ENCODE measurements at regions not wholly inside any gene's neighbourhood (a gene's known extent, or its start where the extent isn't known, plus 50 kb on each side); places are given as distances from the start of the nearest gene placed in this dataset.
A peak's percentile ranks its signal among the peaks of the same experiment; 100 is the strongest.

DNA sequence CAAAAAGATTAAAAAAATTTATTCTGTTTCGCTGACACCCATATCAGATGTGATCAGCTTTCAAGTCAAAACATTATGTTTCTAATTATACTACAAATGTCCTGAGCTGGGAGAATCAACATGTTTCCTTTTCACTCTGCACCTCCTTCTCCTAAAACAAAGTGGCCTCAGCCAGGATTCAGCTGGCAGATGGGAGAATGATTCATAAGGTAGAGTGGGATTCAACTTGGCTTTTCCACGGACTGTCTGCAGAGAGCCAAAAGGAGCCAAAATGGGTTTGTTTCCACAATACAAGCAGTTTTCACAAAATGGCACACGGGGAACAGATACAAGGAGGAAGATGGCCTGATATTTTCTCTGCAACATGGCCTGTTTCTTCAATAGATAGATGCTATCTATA is 376.5 kb upstream of the PRKCQ start:
- Histone ChIP-seq H4K20me1 (no peaks in the 10 kb centered on the region), H3K4me1 (peaks cover 18% of the 10 kb centered on the region), H3K9me3 (peaks cover 8% of the 10 kb centered on the region; the same call in 1 of the 2 replicates), H3K9ac (no peak overlapping the region), H3K4me2 (no peak overlapping the region), H3K27me3 (no peaks in the 10 kb centered on the region), H3K4me3 (no peak overlapping the region), H3K27ac (no peak overlapping the region), H3K36me3 (no peaks in the 10 kb centered on the region)
- TF ChIP-seq Cebpa-rat (IDR thresholded peaks at IDR 0.05) = no peak

DNA sequence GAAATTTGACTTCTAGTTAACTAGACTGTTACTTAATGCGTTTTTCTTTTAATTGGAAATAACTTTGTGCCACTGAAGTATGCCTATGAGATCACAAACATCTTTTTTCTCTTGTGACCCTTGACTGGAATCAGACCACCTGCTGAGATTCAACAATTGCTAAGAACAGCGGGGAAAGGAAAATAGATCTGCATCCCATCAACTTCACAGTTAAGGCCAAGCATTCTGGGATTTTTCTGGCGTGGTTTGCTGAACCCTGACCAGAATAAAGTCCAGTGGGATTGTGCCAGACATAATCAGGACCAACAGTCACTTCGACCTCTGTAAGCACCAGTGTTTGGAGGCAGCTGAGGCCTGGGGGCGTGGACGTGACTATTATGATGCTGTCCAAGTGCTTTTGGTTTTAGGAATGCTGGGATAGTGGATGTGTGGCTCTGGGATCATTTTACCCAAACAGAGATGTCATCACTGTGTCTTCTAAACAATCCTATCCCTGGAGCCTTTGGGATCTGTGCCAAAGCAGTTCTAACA is 373.3 kb upstream of the PRKCQ start:
- peaks cover 11% of the 10 kb centered on the region; the same call in 1 of the 2 replicates for H3K9me3 ChIP-seq
- TF ChIP-seq Cebpa-rat (IDR thresholded peaks at IDR 0.05) = no peak
- H3K4me2 ChIP-seq = no peak overlapping the region
- no peak overlapping the region for H3K4me3 ChIP-seq
- H3K27me3 ChIP-seq = no peaks in the 10 kb centered on the region
- no peak overlapping the region for H3K27ac ChIP-seq
- H3K4me1 ChIP-seq = peaks cover 6% of the 10 kb centered on the region
- no peak overlapping the region for H3K9ac ChIP-seq
- H3K36me3 ChIP-seq = no peaks in the 10 kb centered on the region
- H4K20me1 ChIP-seq = no peaks in the 10 kb centered on the region

GRCh38 chr10:6951732-6952131 is 371.7 kb upstream of the PRKCQ start:
- Histone ChIP-seq H3K4me1 (no peaks in the 10 kb centered on the region), H3K9me3 (peaks cover 15% of the 10 kb centered on the region; the same call in 1 of the 2 replicates), H3K4me2 (no peak overlapping the region), H3K9ac (no peak overlapping the region), H3K4me3 (no peak overlapping the region), H3K36me3 (no peaks in the 10 kb centered on the region), H3K27ac (no peak overlapping the region), H4K20me1 (no peaks in the 10 kb centered on the region), H3K27me3 (no peaks in the 10 kb centered on the region)
- no peak for TF ChIP-seq Cebpa-rat (IDR thresholded peaks at IDR 0.05)

DNA sequence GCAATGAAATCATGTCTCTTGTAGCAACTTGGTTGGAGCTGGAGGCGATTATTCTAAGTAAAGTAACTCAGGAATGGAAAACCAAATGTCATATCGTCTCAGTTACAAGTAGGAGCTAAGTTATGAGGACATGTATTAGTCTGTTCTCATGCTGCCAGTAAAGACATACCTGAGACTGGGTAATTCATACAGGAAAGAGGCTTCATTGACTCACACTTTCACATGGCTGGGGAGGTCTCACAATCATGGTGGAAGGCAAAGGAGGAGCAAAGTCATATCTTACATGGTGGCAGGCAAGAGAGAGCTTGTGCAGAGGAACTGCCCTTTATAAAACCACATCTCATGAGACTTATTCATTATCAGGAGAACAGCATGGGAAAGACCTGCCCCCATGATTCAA is 370.1 kb upstream of the PRKCQ start:
- no peak for TF ChIP-seq Cebpa-rat (IDR thresholded peaks at IDR 0.05)
- H3K9ac ChIP-seq = no peak overlapping the region

GRCh38 chr10:6944436-6944835 is 364.4 kb upstream of the PRKCQ start:
- no peak overlapping the region for H3K4me2 ChIP-seq
- no peak overlapping the region for H3K27ac ChIP-seq
- H3K36me3 ChIP-seq = no peaks in the 10 kb centered on the region
- H4K20me1 ChIP-seq = no peaks in the 10 kb centered on the region
- peaks cover 7% of the 10 kb centered on the region for H3K4me1 ChIP-seq
- no peak overlapping the region for H3K9ac ChIP-seq
- H3K9me3 ChIP-seq = peaks cover 10% of the 10 kb centered on the region
- TF ChIP-seq Cebpa-rat (IDR thresholded peaks at IDR 0.05) = no peak
- no peak overlapping the region for H3K4me3 ChIP-seq
- no peaks in the 10 kb centered on the region for H3K27me3 ChIP-seq

More for the DNA sequence above, 370.1 kb upstream of the PRKCQ start:
- H3K4me2 ChIP-seq = no peak overlapping the region
- H3K27me3 ChIP-seq = no peaks in the 10 kb centered on the region
- H3K4me3 ChIP-seq = no peak overlapping the region
- H3K4me1 ChIP-seq = no peaks in the 10 kb centered on the region
- no peak overlapping the region for H3K27ac ChIP-seq
- H3K9me3 ChIP-seq = peaks cover 13% of the 10 kb centered on the region
- no peaks in the 10 kb centered on the region for H3K36me3 ChIP-seq
- no peaks in the 10 kb centered on the region for H4K20me1 ChIP-seq

DNA sequence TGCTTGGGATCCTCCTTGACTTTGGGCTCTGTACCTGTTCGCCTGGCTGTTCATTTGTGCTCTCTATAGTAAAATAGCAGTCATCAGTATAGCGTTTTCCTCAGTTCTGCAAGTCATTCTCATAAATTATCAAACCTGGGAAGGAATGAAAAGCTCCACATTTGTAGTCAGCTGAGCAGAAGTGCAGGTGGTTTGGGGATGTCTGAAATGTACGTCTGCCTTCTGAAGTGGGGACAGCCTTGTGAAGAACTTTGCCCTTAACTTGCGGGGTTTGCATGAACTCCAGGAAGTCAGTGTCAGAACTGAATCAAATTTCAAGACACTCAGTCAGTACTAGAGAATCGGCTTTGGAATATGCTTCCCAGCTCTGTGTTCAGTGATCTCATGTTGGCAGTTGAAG is 358.3 kb upstream of the PRKCQ start:
- Histone ChIP-seq H3K27ac (no peak overlapping the region), H3K9ac (no peak overlapping the region), H3K36me3 (peaks cover 14% of the 10 kb centered on the region), H3K4me3 (no peak overlapping the region), H3K27me3 (no peaks in the 10 kb centered on the region), H3K4me2 (no peak overlapping the region), H3K4me1 (peaks cover 19% of the 10 kb centered on the region), H3K9me3 (peaks cover 39% of the 10 kb centered on the region), H4K20me1 (no peaks in the 10 kb centered on the region)
- no peak for TF ChIP-seq Cebpa-rat (IDR thresholded peaks at IDR 0.05)

GRCh38 chr10:6936931-6937330 is 356.9 kb upstream of the PRKCQ start:
- Histone ChIP-seq H3K4me2 (no peak overlapping the region), H3K27ac (no peak overlapping the region), H4K20me1 (no peaks in the 10 kb centered on the region), H3K9me3 (peaks cover 54% of the 10 kb centered on the region), H3K36me3 (peaks cover 20% of the 10 kb centered on the region), H3K9ac (no peak overlapping the region), H3K4me3 (no peak overlapping the region), H3K4me1 (peaks cover 19% of the 10 kb centered on the region), H3K27me3 (no peaks in the 10 kb centered on the region)
- TF ChIP-seq Cebpa-rat (IDR thresholded peaks at IDR 0.05) = no peak

DNA sequence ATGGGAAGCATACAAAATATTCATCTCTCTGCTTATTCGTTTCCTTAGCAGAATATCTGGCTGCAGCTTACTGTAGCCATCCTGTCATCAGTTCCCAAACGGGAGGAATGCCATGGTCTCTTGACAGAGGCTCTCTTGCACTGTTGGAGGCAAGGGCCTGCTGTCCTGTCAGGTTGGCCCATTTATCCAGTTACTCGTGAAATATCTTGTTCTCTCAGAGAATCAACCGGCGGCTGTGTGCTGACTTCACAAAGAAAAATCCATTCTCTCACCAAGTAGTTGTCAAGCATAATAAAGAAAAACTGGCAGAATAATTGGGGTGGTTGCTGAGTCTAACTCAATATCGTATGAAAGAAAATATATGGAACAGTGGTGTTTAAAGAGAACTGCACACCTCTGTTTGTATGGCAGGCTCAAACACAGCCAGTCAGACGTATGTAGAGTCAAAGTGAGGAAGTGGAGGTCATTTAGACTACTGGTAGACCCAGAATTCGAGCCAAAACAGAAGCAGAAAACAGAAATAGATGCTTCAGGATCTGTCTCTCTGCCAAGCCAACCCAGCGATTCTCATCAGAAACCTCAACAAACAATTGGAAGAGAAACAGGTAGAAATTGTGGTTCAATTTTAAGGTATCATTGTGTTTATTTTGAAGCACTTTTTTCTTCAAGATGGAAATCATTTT is 349.2 kb upstream of the PRKCQ start:
- Histone ChIP-seq H3K27me3 (no peaks in the 10 kb centered on the region), H3K27ac (peak overlapping the region; percentile 98), H4K20me1 (no peaks in the 10 kb centered on the region), H3K4me3 (peak overlapping the region; percentile 57), H3K36me3 (peaks cover 23% of the 10 kb centered on the region), H3K9ac (peak overlapping the region; percentile 86), H3K4me2 (peak overlapping the region; percentile 87), H3K9me3 (peaks cover 38% of the 10 kb centered on the region), H3K4me1 (peaks cover 62% of the 10 kb centered on the region)
- TF ChIP-seq Cebpa-rat (IDR thresholded peaks at IDR 0.05) = no peak

GRCh38 chr10:6928586-6928985 is 348.5 kb upstream of the PRKCQ start:
- peaks cover 67% of the 10 kb centered on the region for H3K4me1 ChIP-seq
- no peak for TF ChIP-seq Cebpa-rat (IDR thresholded peaks at IDR 0.05)
- H3K4me2 ChIP-seq = peak overlapping the region; percentile 87
- no peaks in the 10 kb centered on the region for H4K20me1 ChIP-seq
- H3K9me3 ChIP-seq = peaks cover 31% of the 10 kb centered on the region
- H3K9ac ChIP-seq = peak overlapping the region; percentile 86
- H3K4me3 ChIP-seq = peak overlapping the region; percentile 57
- peak overlapping the region; percentile 98 for H3K27ac ChIP-seq
- H3K36me3 ChIP-seq = peaks cover 17% of the 10 kb centered on the region; the same call in 1 of the 2 replicates
- H3K27me3 ChIP-seq = no peaks in the 10 kb centered on the region

GRCh38 chr10:6926971-6927370 is 346.9 kb upstream of the PRKCQ start:
- Histone ChIP-seq H3K4me3 (peak overlapping the region; percentile 54), H3K4me1 (peaks cover 67% of the 10 kb centered on the region), H3K27ac (peak overlapping the region; percentile 98), H4K20me1 (no peaks in the 10 kb centered on the region), H3K9ac (peak overlapping the region; percentile 86), H3K4me2 (peak overlapping the region; percentile 87), H3K36me3 (peaks cover 11% of the 10 kb centered on the region; the same call in 1 of the 2 replicates), H3K27me3 (no peaks in the 10 kb centered on the region), H3K9me3 (peaks cover 15% of the 10 kb centered on the region)
- TF ChIP-seq Cebpa-rat (IDR thresholded peaks at IDR 0.05) = no peak

Data from BLaER1 (cell line).